Endothelial cell of umbilical vein (primary cell): ENCODE measurements at regions not wholly inside any gene's neighbourhood (a gene's known extent, or its start where the extent isn't known, plus 50 kb on each side); places are given as distances from the start of the nearest gene placed in this dataset.

Experiments used
- BruUV-seq: library from RNA; stranded (reverse); fragments of 400-500 nt; replicated peaks from 2 replicates; lab custom pipeline; 2021; lab: Mats Ljungman, UMichigan
- CTCF ChIA-PET: fragments of 300-600, 350-600 bp; sonication (Branson Sonifier 250); formaldehyde crosslinking; loops from one replicate; lab custom pipeline; 2021; ENCODE audit warnings: antibody characterized with exemption, inconsistent platforms; lab: Charles Lee
- POLR2A ChIA-PET: fragments of 300-600, 350-600 bp; sonication (Branson Sonifier 250); formaldehyde crosslinking; loops from one replicate; lab custom pipeline; 2021; ENCODE audit warnings: antibody characterized with exemption, inconsistent platforms; lab: Charles Lee
- DNase-seq: peaks from one replicate; pipeline ENCODE4 v3.0.0-alpha.2; 2011; ENCODE audit warnings: low read depth, low spot score
- FAIRE-seq: peaks from 2 replicates; lab custom pipeline; 2011; peaks lifted over from hg19 to GRCh38; lab: Jason Lieb, UNC
- H2AFZ ChIP-seq: 2 replicates; pipeline ENCODE4 v1.6.0; 2012; ENCODE audit warnings: low read depth, low read length, control low read depth, inconsistent platforms
- H3K27ac ChIP-seq: 2 replicates; pipeline ENCODE4 v1.5.1; 2011; ENCODE audit warnings: low read depth, mild to moderate bottlenecking, control low read depth, low read length, moderate library complexity; ENCODE audit not compliant: insufficient read depth
- H3K27me3 ChIP-seq, 2 experiments: 2 replicates each; pipeline versions ENCODE4 v1.6.0 to v1.6.1; 2011; ENCODE audit warnings: low read length in 2 of 2, mixed read lengths in 1 of 2; ENCODE audit not compliant: control insufficient read depth in 2 of 2, insufficient read depth in 2 of 2
- H3K36me3 ChIP-seq, 2 experiments: 2 replicates in 1 of 2; 3 replicates in 1 of 2; pipeline ENCODE4 v1.5.1; 2011; ENCODE audit warnings: low read length in 2 of 2, mild to moderate bottlenecking in 1 of 2, moderate library complexity in 1 of 2; ENCODE audit not compliant: control insufficient read depth in 2 of 2, insufficient read depth in 2 of 2; ENCODE audit errors: extremely low read depth in 1 of 2
- H3K4me1 ChIP-seq: 3 replicates; pipeline ENCODE4 v1.5.1; 2011; ENCODE audit warnings: mild to moderate bottlenecking, low read length; ENCODE audit not compliant: control insufficient read depth, insufficient read depth; ENCODE audit errors: extremely low read depth
- H3K4me2 ChIP-seq: 2 replicates; pipeline ENCODE4 v1.6.1; 2011; ENCODE audit warnings: low read length, control low read depth, mixed read lengths; ENCODE audit not compliant: insufficient read depth
- H3K4me3 ChIP-seq, 3 experiments: fragments of 200-600 bp in 1 of 3; sonication (generic), shearing (Covaris generic) in 1 of 3; replicated peaks in 1 of 3; 2 replicates each; pipeline ENCODE4 v1.5.1; 2011 to 2016; ENCODE audit warnings: control low read depth in 3 of 3, low read length in 3 of 3, mild to moderate bottlenecking in 2 of 3, inconsistent platforms in 1 of 3, low read depth in 1 of 3, moderate library complexity in 1 of 3; ENCODE audit not compliant: insufficient read depth in 1 of 3
- H3K79me2 ChIP-seq: 2 replicates; pipeline ENCODE4 v1.6.0; 2012; ENCODE audit warnings: low read length, inconsistent platforms; ENCODE audit not compliant: control insufficient read depth, insufficient read depth
- H3K9ac ChIP-seq: replicated peaks from 2 replicates; pipeline ENCODE3; 2011; ENCODE audit warnings: low read length, control low read depth; ENCODE audit not compliant: insufficient read depth; ENCODE audit errors: extremely low read depth
- H3K9me1 ChIP-seq: replicated peaks from 3 replicates; pipeline ENCODE4 v1.6.0; 2011; ENCODE audit warnings: mild to moderate bottlenecking, low read length; ENCODE audit not compliant: control insufficient read depth, insufficient read depth; ENCODE audit errors: extremely low read depth
- H3K9me3 ChIP-seq: replicated peaks from 2 replicates; pipeline ENCODE4 v1.5.1; 2012; ENCODE audit warnings: low read length, inconsistent platforms; ENCODE audit not compliant: control insufficient read depth, insufficient read depth
- H4K20me1 ChIP-seq: replicated peaks from 2 replicates; pipeline ENCODE3; 2011; ENCODE audit warnings: mild to moderate bottlenecking, low read length; ENCODE audit not compliant: control insufficient read depth, insufficient read depth; ENCODE audit errors: extremely low read depth
- CTCF ChIP-seq, 2 donors: IDR thresholded peaks; 1 replicate in 1 of 2; 2 replicates in 1 of 2; pipeline ENCODE4 v1.5.1; 2011; ENCODE audit warnings: low read length in 2 of 2, mild to moderate bottlenecking in 2 of 2, moderate library complexity in 2 of 2, control low read depth in 1 of 2, inconsistent platforms in 1 of 2, low read depth in 1 of 2; ENCODE audit not compliant: insufficient read depth in 1 of 2; ENCODE audit errors: extremely low read depth in 1 of 2
- EZH2 ChIP-seq: IDR thresholded peaks from 2 replicates; pipeline ENCODE4 v1.6.1; 2012; ENCODE audit warnings: borderline replicate concordance, low read depth, mild to moderate bottlenecking, moderate library complexity, low read length, inconsistent platforms; ENCODE audit not compliant: severe bottlenecking
- FOS ChIP-seq: IDR thresholded peaks from 2 replicates; pipeline ENCODE4 v1.6.1; 2011; ENCODE audit warnings: mild to moderate bottlenecking, low read length, moderate library complexity, borderline replicate concordance; ENCODE audit not compliant: insufficient read depth
- GATA2 ChIP-seq: IDR thresholded peaks from 2 replicates; pipeline ENCODE4 v1.7.0; 2011; ENCODE audit warnings: low read depth, mild to moderate bottlenecking, moderate library complexity, mixed read lengths, low read length; ENCODE audit not compliant: insufficient read length, insufficient read depth
- JUN ChIP-seq: IDR thresholded peaks from 2 replicates; pipeline ENCODE4 v1.6.1; 2011; ENCODE audit warnings: borderline replicate concordance, low read depth; ENCODE audit not compliant: insufficient read length, insufficient read depth
- MAX ChIP-seq: IDR thresholded peaks from 2 replicates; pipeline ENCODE4 v1.6.1; 2011; ENCODE audit not compliant: insufficient read depth, insufficient read length
- MYC ChIP-seq: IDR thresholded peaks from one replicate; pipeline ENCODE4 v1.6.1; 2011; ENCODE audit warnings: mild to moderate bottlenecking, low read depth, low read length
- POLR2A ChIP-seq: IDR thresholded peaks from 2 replicates; pipeline ENCODE4 v1.6.1; 2012; ENCODE audit warnings: low read depth, mild to moderate bottlenecking, control low read depth, low read length
- POLR2AphosphoS5 ChIP-seq: IDR thresholded peaks from 2 replicates; pipeline ENCODE4 v1.6.1; 2012; ENCODE audit warnings: low read depth, mild to moderate bottlenecking, control low read depth, low read length, moderate library complexity; ENCODE audit not compliant: insufficient read depth
- dilution Hi-C: fragments of 300-500 bp; cut with MboI; formaldehyde crosslinking; loops from one replicate; pipeline ENCODE4 v1.15.0; 2019; ENCODE audit warnings: low sequenced_read_pairs; ENCODE audit not compliant: extremely low pct_ligation_motif_present
- intact Hi-C: fragments of 100-400 bp; cut with micrococcal nuclease; formaldehyde crosslinking; loops from one replicate; pipeline ENCODE4 v1.10.0; 2022

DNA sequence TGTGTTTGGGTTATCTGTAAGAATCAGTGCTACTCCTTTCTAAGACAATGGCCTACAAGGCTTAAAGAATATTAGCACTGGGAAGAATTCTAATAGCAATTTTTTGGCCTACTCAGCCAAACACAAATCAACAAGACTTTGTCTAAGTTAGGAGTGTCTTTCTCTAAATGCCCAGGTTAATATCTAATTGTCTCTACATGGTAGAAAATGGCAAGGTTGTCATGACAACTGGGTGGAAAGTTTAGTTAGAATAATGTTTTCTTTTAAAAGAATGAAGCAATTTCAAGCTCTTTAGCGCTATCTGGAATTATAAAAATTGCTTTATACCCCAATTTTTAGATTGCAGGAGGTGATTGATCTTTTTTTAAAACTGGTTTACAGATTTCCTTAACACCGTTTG, 396.8 kb downstream of the TUSC7 start:
- no peaks in the 10 kb centered on the region for H3K4me1 ChIP-seq
- FAIRE-seq (no peak), DNase-seq (no peak)
- no peak overlapping the region for H3K4me3 ChIP-seq
- H3K9ac ChIP-seq, result no peak overlapping the region
- no peaks in the 10 kb centered on the region for H3K79me2 ChIP-seq
- no TSS peak for BruUV-seq
- no peak overlapping the region for H3K4me2 ChIP-seq
- TF ChIP-seq FOS (no peak), CTCF (IDR thresholded peaks at IDR 0.05; ENCODE audit: extremely low read depth in 1 of 2, insufficient read depth in 1 of 2, low read depth in 1 of 2, low read length in 2 of 2) (no peak), MYC (no peak), GATA2 (no peak), POLR2A (no peak), JUN (no peak), EZH2 (no peak), POLR2AphosphoS5 (no peak), MAX (no peak)
- dilution Hi-C loops, result no loop called here
- no peaks in the 10 kb centered on the region for H3K27me3 ChIP-seq
- no peaks in the 10 kb centered on the region for H3K9me1 ChIP-seq
- no peaks in the 10 kb centered on the region for H3K9me3 ChIP-seq
- ChIA-PET POLR2A (no interaction called here), CTCF (no interaction called here)
- no peak overlapping the region for H3K27ac ChIP-seq
- no peak overlapping the region for H2AFZ ChIP-seq
- intact Hi-C loops, result no loop called here
- H3K36me3 ChIP-seq, result no peaks in the 10 kb centered on the region
- H4K20me1 ChIP-seq, result no peaks in the 10 kb centered on the region
